Medulla oblongata (tissue), 1 donor: ENCODE measurements at regions not wholly inside any gene's neighbourhood (a gene's known extent, or its start where the extent isn't known, plus 50 kb on each side); places are given as distances from the start of the nearest gene placed in this dataset.

Experiments used
- DNase-seq: peaks from one replicate; pipeline ENCODE4 v3.0.0-alpha.2; 2015; ENCODE audit errors: extremely low spot score

DNA sequence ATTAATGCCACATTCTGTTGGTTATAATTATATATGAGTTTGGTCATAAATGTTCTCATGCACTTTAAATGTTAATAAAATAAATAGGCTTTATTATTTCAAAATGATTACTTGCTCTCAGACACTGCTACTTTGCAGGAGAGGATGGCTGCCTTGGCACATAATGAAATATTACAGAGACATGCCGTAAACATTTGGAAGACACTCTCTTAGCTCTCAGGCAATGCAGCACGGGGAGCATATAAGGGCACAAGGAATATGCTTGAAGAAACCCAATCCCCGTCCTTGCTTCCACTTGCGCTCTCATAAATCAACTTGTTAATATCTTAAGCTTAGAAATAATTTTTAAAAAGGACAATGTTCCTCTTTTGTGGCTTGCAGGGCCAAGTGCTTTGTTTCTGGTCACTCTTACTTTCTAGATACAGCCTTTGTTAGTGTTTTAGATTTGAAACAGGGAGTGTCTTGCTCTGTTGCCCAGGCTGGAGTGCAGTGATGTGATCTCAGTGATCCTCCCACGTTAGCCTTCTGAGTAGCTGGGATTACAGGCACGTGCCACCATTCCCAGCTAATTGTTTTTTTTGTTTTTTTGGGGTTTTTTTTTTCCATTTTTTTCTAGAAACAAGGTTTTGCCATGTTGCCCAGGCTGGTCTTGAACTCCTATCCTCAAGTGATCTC, 445.0 kb downstream of the SPRY1 start:
- no peak for DNase-seq

DNA sequence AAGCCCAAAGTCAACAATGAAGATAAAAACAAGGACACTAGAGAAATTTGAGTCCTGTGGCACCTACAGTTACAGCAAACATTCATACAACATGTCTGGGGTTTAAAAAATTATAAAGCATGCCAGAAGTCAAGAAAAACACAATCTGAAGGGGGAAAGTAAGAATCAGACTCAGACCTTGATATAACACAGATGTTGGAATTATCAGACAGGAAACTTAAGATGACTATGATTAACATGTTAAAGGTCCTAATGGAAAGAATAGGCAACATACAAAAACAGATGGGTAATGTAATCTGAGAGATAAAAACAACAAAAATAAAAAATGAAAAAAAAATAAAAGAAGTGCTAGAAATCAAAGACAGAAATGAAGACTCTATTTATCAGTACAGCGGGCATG, 446.5 kb downstream of the SPRY1 start:
- no peak for DNase-seq

DNA sequence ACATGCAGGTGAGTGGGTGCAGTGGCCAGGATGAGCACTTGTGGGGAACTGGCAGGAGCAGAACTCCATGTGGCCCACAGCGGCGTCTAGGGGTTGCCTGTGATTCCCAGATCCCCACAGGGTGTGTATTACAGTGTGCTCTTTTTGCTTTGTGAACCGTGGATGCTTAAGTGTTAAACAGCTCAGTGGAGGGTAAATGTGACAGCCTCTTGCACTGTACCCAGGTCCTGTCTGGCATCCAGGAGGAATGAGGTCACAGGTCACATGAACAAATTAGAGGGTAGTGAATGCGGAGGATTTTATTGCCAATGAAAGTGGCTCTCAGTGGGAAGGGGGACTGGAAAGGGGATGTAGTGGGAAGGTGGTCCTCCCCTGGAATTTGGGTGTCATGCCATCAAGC, 447.8 kb downstream of the SPRY1 start:
- no peak for DNase-seq

DNA sequence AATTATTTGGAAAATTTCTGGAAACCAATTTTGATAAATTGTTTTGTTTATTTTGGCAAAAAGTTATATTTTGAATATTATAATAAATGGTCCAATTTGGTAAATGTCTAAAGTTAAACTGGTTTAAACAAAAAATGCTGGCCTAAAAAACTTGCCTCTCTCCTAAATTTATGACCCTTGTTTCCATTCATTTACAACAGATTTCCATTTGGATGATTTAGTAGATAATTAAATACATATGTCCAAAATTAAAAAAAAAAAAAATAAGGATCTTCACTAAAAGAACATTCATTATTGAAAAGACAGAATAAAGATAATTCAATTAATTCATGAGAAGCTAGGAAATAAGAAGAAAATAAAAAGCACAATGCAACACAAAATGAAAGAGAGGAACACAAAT, 449.5 kb downstream of the SPRY1 start:
- no peak for DNase-seq

DNA sequence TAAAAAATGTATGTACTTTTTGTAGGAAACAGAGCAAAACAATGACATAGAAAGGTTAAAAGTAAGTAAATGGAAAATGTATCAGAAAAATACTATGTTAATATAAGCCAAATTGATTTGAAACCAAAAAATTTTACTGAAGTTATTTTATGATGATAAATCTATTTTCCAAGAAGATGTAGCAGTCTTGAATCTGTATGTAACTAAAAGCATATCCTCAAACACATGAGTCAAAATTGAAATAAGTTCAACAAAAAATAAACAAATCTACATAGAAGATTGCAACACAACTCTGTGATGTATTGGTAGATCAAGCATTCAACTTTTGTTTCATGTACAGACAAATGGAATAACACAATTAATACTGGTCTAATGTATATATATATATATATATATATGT, 450.0 kb downstream of the SPRY1 start:
- DNase-seq = no peak

DNA sequence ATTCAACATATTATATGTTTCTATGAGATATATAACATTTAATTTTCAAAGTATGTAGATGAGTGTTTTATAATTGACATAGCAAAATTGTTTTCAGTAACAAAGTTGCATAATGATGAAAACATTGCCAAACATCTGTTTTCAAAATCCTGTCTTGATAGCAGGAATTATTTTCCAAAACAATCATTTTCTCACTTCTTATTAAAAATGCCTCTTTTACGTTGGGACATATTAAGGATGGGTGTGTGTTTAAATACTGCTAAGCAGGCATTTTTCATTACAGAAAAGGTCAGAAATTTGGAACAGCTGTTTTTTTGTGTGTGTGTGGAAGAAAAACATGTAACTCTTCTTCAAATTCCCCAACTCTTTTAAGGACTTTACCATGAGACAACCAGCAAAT, 452.0 kb downstream of the SPRY1 start:
- no peak for DNase-seq

DNA sequence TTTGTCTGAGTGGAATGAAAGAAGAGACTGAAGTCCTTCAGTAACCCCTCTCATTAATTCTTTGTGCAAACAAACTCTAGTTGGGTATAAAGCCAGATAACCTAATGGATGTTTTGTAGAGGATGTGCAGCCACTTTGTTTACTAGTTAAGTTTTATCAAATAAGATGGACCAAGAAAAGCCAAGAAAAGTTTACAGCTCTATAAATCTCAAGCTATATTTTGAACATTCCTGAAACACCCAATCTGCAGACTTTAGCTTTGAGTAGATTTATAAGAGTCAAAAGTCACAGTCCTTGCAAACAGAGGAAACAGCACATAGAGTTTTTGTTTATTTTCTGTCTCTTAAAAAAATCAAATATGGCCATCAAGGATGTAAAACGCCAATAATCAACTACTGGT, 452.9 kb downstream of the SPRY1 start:
- DNase-seq = no peak

DNA sequence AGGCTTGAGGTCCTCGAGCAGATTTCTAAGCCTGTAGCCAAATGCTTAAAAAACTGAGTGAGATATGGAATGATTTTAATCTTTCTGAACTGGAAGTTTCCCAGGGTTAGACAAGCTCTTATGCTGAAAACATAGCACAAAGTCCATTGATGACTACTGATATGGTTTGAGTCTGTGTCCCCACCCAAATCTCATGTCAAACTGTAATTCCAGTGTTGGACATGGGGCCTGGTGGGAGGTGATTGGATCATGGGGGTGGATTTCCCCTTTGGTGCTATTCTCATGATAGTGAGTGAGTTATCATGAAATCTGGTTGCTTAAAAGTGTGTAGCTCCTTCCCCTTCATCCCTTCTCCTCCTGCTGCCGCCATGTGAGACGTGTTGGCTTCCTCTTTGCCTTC, 454.9 kb downstream of the SPRY1 start:
- no peak for DNase-seq

DNA sequence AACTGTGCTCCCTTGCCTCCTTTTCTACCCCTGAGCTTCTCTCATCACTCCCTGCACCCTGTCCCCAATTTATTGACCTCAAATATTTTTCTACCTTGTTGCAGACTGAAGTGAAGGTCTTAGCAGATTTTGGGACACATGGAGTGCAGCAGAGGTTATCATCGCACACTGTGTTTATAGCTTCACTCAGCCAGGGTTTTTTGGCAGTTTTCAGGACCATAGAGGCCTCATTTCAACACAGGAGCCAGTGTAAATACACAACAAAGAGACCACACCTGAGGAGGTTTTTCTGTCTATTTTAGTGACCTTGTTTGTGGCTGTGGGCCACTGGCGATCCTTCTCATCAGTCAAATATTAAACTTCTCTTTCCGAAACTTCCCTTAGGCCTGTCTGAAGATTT, 457.1 kb downstream of the SPRY1 start:
- no peak for DNase-seq

DNA sequence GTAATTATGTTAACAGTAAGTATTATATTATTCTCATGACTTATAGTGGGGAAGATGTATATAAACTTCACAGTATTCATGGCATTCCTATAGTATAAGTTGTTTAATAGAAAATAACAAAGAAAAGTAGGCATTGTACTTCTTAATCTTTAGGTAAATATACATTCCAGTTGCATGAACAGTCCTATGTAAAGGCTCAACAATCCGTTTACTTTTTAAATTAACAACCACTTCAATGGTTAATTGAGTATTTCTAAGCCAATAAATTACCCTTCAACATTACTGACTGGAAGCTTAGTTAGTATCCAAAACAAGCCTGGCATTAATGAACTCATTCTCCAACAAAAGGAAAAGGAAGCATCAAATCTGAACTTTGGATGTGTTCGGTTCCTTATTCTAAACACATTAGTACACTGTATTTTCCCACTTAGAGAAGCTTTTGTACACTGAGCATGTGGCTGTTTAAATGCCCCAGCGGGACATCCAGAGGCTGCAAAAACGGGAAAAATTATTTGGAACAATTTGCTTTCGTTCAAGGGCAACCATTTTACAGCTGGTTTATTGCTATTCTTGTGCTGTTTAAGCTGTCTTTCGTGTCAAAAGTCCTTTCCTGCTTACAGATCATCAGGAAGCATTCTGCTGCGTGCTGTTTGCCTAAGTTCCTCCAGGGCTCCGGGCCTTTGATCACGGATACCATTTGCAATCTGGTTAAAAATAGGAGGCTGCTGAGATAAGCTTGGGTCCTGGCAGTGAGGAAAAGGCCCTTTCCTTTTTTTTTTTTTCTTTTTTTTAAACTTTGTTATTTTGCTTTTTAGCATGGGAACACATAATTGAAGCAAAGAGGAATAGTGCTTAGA, 460.3 kb downstream of the SPRY1 start:
- peak; percentile 34 for DNase-seq

DNA sequence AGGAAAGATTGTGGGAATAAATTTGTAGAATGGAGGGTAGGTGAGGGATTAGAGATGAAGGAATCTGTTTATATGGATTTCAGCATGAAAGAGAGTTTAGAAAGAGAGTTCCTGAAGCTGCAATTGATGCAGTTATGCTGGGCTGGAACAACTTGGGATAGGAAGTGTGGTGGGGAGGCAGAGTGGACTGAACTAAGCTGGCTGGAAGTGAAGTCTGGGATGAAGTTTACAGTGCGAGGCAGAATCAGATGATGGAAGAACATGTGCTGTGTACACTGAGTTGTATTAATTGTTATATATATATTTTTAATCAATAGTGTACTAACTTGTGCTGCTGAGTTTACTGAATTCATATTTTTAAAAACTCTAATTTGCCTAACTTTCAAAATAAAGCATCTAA, 461.9 kb downstream of the SPRY1 start:
- DNase-seq = no peak

DNA sequence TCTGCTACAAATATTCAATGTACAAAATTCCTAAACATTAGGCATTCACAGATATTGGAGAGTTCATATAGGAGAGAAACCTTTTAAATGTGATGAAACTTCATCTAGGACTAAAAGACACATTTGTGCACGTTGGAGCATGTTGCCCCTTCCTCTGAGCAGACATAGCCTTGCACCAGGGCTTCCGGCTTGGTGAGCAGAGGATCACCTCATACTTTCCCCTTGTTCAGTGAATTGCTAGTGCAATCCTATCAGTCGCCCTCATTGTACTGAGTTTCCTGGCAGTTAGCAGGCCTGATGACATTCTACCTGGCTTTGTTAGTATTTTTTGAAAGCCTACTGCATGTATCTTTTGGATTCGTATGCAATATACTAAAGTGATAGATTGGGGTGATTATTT, 466.2 kb downstream of the SPRY1 start:
- no peak for DNase-seq

DNA sequence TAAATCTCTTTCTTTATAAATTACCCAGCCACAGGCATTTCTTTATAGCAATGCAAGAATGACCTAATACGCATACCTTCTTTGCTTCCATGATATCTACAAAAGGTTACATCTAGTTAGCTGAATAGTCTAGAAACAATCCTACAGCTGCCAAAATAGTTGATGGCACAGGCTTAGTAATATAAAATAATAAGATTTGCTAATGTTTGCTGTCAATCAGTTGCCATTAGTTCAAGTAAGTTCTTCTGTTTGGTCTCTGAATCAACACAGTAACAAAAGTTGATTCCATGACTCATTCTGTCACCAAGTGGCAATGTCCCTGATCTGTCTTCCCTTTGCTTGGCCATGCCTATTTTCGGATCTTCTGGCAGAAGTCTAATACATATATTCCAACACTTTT, 470.2 kb downstream of the SPRY1 start:
- DNase-seq = no peak

DNA sequence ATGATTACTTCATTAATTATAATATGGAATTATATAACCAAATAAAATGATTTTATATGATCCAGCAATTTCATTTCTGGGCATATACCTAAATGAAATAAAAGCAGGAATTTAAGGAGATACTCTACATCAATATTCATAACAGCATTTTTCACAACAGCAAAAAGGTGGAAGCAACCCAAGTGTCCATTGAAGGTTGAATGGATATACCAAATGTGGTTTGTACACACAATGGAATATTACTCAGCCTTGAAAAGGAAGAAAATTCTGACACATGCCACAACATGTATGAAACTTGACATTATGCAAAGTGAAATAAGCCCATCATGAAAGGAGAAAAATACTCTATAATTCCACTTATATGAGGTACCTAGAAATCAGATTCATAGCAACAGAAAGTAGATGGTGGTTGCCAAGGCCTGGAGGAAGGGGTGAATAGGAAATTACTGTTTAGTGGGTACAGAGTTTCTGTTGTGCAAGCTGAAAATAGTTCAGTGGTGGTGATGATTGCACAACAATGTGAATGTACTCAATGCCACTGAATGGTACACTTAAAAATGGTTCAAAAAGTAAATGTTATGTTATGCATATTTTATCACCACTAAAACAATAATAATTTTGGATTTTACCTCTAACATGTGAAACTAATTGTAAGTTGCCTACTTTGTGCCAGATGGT, 471.5 kb downstream of the SPRY1 start:
- no peak for DNase-seq

DNA sequence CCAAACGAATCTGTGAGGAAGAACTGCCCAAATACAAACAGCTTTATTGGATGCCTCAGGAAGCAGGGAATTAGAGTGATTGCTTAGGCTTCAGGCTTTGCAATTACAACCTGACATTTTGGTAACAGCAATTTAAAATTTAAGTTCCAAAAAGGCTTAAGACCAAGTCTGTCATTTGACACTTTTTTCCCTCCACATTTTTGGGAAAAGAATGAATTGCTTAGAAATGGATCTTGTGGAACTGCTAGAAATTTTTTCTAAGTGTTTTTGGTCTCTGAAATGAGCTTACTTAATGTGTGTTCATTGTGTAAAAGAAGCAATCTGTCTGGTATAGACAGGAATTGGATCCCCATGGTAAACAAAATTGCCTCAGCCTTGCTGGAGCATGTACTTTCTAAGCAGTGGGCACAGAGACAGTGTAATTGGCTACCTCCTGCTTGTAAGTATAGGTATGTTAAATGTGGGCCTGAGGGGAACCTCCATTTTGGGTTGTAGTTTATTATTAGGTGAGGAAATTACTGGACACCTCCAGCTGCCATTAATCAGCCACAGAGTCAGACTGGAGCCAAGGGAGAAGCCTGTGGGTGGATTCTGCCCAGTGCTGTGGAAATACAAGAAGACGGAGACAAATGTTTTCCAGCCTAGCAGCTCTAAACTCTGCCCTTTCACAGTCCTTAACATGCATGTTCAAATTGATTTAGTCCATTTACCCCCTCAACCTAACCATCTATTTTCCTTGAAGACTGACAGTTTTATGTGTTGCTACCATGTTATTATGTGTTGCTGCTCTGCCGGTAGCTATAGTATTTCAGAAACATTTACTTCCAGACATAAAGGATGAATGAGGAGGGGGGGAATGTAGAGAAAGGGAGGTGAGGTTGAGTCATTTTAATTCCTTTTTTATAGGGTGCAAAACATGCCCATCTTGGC, 473.0 kb downstream of the SPRY1 start:
- no peak for DNase-seq

DNA sequence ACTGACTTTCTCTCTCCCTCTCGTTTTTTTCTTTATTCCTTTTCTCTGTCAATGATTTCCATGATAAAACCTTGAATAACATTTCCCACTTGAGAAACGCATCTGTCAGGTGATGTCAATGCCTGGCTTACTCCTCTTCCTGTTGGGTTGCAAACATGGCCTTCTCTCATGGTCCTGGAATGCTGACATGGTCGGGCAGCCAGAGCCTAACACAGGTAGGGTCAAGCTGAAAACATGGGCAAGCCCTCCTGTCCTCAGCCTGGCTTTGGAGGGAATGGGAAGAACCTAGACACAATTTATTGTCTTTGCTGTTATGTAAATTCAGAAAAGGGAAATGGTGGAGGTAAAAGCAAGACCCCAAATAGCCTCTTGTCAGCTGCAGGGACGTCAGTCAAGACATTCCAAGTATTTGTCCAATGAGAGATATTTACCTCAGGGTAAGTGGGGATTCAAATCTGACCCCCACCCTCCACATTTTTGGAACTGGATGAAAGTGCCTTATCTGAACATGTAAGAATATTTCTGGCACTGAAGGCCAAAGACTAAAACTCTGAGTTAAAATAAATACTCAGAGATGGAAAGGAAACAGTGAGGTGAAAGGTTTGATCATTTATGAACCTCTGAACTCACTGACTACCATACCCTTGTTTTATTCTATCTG, 473.8 kb downstream of the SPRY1 start:
- DNase-seq = no peak

DNA sequence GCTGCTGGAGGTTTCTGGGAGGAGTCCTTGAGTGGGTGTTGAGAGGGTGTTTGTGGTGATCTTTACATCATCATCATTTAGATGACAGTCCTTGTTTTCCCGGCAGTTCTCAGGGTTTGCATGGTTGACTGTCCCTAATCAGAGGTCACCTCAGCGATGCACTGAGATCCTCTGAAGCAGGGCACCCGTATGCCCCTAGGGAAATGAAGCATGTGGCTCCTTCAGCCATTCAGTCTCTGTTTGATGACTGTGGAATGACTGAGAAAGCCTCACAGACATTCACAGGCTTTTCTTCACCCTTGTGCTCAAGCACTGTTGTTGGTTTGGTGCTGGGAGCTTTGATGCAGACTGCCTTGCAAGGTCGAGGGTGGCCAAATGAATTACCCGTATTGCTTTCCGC, 474.7 kb downstream of the SPRY1 start:
- no peak for DNase-seq

DNA sequence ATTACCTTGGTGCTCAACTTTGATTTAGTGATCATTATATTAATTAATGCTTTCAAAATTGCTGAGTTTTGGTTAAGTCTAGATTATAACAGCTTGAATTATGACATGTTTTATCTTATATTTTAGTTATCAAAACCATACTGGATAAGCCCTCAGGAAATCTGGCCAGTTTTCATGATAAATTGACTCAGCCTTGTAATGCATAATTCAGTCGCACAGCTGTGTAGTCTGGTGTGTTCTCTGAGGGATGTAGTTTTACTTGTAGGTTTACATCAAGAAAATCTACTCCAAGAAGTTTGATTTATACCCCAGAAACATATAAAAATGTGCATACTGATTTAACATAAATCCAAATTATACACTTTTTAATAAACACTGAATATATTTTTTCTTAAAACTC, 477.5 kb downstream of the SPRY1 start:
- no peak for DNase-seq

DNA sequence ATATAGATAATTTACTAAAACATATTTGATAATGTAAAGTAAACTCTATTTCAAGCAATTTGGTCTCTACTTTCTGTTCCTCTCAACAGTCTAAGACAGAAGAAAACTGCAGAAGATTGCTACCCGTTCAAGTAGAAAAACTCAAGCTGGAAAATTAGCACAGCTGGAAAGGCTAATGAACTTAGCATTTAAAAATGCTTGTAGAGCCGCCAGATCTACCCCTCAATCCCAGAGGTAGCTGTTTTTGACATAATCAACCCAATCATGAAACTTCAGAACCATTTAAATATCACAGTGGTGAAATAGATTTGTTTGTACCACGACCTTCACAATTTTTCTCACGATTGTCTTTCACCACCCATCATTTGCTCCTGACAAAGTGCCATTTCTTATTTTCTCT, 479.5 kb downstream of the SPRY1 start:
- no peak for DNase-seq

DNA sequence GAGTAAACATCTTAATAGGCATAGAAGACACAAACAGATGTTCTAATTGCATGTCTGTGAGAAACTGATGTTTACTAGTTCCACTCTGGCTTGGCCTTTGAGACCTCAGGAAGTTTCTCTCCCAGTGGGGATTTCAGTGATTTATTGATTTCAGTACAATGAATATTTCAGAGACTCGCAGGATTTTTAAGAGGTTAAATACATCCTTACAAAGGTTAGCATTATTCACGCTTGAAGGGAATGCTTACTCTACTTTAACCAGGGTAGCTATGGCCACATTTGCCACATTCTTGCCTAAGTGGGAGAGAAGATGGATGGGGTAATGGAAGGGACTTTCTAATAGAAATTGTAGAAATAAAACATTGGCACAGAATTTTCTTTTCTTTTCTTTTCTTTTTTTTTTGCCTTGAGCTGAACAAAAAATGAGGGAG, 480.1 kb downstream of the SPRY1 start:
- no peak for DNase-seq

DNA sequence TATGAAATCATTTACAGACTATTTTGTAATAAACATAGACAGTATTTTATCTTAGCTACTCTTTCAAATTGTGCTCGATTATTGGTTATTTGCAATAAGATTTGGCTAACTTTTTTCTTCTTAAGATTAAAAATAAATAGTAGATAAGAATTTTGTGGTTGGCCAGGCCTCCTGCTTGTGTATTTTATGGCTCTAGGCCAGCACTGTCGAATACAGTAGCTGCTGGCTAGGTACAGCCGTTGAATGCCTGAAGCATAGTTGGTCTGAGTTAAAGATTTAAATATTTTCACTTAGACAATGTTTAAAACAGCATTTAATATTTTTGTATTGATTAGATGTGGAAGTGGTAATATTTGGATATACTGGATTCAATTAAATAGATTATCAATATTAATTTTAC, 481.0 kb downstream of the SPRY1 start:
- DNase-seq = no peak
